HCEC 1CT (cell line): ENCODE measurements at regions not wholly inside any gene's neighbourhood (a gene's known extent, or its start where the extent isn't known, plus 50 kb on each side); places are given as distances from the start of the nearest gene placed in this dataset.
"Not testable (repeated sequence)": the region's sequence is repeated elsewhere in the genome, so short reads cannot be mapped to it uniquely, and the experiment has no call there.

Experiments used
- DNase-seq: peaks from one replicate; pipeline ENCODE4 v3.0.0-alpha.2; 2017

DNA sequence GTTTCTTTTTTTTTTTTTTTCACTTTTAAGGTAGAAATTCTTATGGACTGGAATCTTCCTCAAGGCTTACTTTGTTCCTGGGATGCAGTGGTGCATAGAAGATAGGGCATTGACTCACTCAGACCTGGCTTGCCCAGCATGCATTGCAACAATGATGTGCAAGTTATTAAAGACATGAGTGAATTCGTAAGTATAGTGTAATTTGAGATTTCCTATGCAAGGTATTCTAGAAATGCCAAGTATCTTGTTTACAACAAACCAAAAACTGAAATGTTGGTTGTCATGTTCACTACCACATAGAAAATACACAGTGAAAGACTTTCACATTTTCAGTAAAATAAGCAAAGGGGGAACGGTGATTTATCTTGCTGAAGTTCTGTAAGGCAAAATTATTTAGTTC, 56.5 kb upstream of the FNDC3B start:
- DNase-seq: peak; percentile 53

DNA sequence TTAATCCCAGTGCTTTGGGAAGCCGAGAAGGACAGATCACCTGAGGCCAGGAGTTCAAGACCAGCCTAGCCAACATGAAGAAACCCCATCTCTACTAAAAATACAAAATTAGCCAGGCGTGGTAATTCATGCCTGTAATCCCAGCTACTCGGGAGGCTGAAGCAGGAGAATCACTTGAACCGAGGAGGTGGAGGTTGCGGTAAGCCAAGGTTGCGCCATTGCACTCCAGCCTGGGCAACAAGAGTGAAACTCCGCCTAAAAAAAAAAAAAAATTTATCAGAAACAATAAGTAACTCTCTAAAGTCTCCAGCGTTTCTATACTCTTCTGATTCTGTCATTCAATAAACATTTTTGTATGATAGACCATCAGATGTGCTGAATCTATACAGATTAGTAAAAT, 55.7 kb upstream of the FNDC3B start:
- not testable (repeated sequence) for DNase-seq

DNA sequence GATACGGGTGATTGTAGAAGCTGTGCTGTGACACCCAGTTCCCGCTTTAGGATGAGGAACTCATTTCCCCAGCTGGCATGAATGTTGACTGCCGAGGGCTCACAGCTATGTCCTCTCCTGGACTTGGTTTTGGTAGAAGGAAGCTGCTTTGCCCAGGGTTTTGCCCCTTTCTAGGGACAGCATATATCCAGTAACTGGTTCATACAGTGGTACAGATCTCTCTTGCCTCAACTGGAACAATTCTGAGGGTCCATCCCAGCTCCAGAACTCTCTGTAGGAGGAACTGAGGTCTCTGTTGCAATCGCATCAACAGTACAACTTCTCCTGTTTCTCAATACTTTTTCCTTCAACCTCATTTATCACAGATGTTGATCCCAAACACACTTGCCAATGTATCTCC, 54.5 kb upstream of the FNDC3B start:
- no peak for DNase-seq

DNA sequence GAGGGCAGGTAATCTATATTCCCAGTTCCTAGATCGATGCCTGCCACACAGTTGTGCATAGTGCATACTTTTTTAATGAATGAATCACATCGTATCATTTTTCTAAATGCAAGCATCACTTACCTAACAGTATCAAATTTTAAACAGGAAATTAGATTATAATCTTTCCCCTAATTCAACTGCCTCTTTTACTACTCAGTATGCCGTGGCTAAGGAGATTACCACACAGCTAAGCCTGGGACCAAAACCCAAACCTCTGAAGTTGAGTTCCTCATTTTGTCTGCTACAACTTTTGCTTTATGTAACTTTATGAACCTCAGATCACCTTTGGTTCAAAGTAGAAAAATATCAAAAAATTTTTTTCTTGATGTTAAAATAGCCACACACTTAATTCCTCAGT, 53.2 kb upstream of the FNDC3B start:
- DNase-seq: no peak

DNA sequence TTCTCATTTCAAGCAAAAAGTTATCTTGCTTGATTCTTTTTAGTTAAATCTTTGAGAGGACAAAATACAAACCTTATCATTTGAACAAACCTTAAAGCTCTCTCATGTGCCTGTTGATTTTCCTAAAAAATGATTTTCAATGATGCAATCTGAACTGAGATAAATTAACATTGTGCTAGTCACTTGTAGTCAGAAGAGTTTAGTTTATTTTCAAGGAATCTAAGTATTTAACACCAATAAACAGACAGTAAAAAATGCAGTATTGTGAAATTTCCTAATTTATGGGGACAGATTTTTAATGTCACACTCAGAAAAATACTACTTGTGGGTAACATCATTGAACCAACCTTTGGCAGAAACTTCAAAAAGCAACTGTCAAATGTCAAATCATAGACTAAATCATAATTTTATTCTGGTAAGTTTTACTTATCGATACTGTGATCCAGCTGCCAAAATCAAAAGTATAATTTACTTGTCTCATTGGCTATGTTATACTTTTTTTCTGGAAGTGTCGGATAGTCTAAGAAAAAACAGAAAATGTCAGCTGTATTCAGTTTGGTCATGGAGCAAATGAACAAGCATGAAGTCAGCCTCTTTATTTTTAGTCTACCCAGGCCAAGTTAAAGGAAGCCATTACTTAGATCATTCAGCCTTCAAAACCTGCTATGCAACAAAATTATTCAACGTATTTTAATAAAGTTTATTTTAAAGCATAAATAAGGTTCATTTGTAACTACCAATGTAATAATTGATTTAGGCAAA, 52.4 kb upstream of the FNDC3B start:
- no peak for DNase-seq
